AG10803 (cell line): ENCODE measurements at regions not wholly inside any gene's neighbourhood (a gene's known extent, or its start where the extent isn't known, plus 50 kb on each side); places are given as distances from the start of the nearest gene placed in this dataset.
"Not testable (repeated sequence)": the region's sequence is repeated elsewhere in the genome, so short reads cannot be mapped to it uniquely, and the experiment has no call there.

Experiments
- DNase-seq: peaks from one replicate; pipeline ENCODE4 v3.0.0; 2010; ENCODE audit warnings: low read depth
- H3K4me3 ChIP-seq: 2 replicates; pipeline ENCODE4 v1.5.1; 2011; ENCODE audit warnings: mild to moderate bottlenecking, low read length, control low read depth
- CTCF ChIP-seq: conservative IDR thresholded peaks from 2 replicates; pipeline ENCODE4 v1.5.1; 2011; ENCODE audit warnings: mild to moderate bottlenecking, low read length, control low read depth, inconsistent platforms

GRCh38 chr12:34233618-34234017, 211.3 kb downstream of the ALG10 start:
- DNase-seq = no peak
- no peak for TF ChIP-seq CTCF
- H3K4me3 ChIP-seq = no peak overlapping the region

GRCh38 chr12:34236073-34236472, 213.8 kb downstream of the ALG10 start:
- no peak for DNase-seq
- TF ChIP-seq CTCF = no peak
- no peak overlapping the region for H3K4me3 ChIP-seq

DNA sequence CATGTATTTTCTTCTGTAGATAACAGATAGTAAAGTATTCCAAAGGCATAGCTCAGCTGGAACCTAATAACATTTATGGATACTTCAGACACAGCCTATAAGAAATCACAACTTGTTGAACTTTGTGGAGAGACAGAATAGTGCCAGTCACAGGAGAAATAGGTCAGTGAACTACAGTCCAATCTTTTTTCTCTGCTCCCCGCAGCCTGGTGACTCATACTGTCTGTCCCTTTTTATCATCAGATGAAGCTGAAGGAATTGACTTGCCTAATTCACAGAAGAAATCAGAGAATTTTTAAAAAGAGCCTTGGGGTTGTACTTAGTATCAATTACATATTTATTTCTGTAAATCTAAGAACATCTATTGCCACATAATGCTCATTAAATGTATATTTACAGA, 222.3 kb downstream of the ALG10 start:
- no peak overlapping the region for H3K4me3 ChIP-seq
- TF ChIP-seq CTCF = no peak
- no peak for DNase-seq

- no peak overlapping the region for H3K4me3 ChIP-seq
- TF ChIP-seq CTCF = no peak
- DNase-seq = no peak
These were observed 227.0 kb downstream of the ALG10 start for GRCh38 chr12:34249271-34249670.

DNA sequence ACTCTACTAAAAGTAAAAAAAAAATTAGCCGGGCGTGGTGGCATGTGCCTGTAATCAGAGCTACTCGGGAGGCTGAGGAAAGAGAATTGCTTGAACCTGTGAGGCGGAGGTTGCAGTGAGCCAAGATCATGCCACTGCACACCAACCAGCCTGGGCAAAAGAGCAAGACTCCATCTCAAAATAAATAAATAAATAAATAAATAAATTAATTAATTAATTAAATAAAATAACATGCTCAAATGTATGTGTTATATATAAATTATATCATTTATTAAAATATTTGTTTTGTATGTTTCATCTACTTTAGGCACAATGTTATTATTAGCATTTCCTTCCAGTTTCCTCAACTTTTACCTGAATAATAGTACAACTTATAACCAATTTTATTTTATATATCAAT, 229.6 kb downstream of the ALG10 start:
- H3K4me3 ChIP-seq, DNase-seq: not testable (repeated sequence)

DNA sequence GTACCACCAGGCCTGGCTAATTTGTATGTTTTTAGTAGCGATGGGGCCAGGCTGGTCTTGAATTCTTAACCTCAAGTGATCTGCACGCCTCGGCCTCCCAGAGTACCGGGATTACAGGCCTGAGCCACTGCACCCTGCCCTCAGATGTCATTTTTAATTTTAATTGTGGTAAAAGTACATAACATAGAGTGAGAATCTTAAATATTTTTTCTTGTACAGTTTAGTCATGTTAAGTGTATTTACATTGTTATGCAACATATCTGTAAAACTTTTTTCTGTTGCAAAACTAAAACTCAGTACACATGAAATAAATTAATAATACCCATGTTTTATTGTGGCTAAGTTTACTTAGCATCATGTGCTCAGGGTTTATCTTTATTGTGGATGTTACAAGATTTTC, 231.4 kb downstream of the ALG10 start:
- no peak for TF ChIP-seq CTCF
- no peak overlapping the region for H3K4me3 ChIP-seq
- no peak for DNase-seq

DNA sequence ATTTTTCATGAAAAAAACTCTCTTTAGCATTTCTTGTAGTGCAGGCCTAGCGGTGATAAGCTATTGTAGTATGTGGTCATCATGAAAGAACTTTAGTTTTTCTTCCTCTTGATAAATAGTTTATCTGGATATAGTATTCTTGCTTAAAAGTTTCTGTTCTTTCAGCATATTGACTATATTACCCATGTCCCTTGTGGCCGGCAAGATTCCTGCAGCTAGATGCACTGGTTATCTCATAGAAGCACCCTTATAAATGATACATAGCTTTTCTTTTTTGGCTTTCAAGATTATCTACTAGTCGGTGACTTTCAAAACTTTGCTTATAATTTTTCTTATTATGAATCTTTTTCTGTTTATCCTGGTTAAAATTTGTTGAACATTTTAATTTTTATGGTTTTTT, 234.8 kb downstream of the ALG10 start:
- no peak for DNase-seq
- TF ChIP-seq CTCF = no peak
- H3K4me3 ChIP-seq = no peak overlapping the region

- DNase-seq, H3K4me3 ChIP-seq: not testable (repeated sequence)
These were observed 239.8 kb downstream of the ALG10 start for GRCh38 chr12:34262140-34262539.
